ENCODE measurements at regions not wholly inside any gene's neighbourhood (a gene's known extent, or its start where the extent isn't known, plus 50 kb on each side); places are given as distances from the start of the nearest gene placed in this dataset.

DNA sequence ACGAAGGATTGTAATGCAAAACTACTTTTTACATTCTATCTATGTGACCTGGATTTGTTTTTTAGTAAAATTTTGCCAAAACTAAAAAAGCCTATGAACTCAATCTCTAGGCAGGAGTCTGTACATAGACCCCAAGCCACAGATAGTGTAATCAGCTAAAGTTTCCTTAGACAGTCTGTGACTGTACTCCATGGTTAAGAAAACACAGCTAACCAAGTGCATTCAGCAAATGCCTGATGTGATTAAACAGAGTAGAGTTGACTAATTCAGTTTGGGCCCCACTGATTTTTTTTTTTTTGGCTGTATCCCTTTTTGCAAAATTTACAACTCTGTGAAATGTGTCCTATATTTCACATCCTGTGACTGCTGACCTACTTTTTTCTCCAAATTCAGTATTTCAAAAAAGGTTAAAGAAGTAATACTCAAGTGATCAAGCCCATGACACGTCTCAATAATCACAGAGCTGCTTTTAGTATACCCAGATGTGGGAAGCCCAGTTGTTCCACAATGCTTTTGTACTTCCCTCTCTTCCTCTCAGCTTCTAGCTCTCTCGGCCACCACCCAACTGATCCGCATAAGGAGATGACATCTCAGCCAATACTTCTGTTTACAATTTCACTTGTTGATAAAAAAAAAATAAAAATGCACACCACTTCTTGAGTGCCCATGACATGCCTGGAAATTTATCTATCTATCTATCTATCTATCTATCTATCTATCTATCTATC is 108.8 kb upstream of the TBX18 start:
- Histone ChIP-seq H3K9me3 (no peaks in the 10 kb centered on the region), H3K4me3 (no peak overlapping the region), H3K27me3 (no peaks in the 10 kb centered on the region), H3K27ac (no peak overlapping the region), H3K36me3 (no peaks in the 10 kb centered on the region), H3K4me1 (no peaks in the 10 kb centered on the region)
- no peak for TF ChIP-seq CTCF (IDR thresholded peaks at IDR 0.05)
- no peak for FAIRE-seq
- no peak for ATAC-seq
- intact Hi-C loops (cut with DNase I): no loop called here
- WGBS, 2 donors: 70 to 75% methylated on average over 4 of the region's 4 CpGs
- no peak for DNase-seq

GRCh38 chr6:84871925-84872324 is 107.5 kb upstream of the TBX18 start:
- TF ChIP-seq CTCF (IDR thresholded peaks at IDR 0.05): no peak
- Histone ChIP-seq H3K27ac (no peak overlapping the region), H3K4me3 (no peak overlapping the region), H3K4me1 (no peaks in the 10 kb centered on the region), H3K9me3 (no peaks in the 10 kb centered on the region), H3K27me3 (no peaks in the 10 kb centered on the region), H3K36me3 (no peaks in the 10 kb centered on the region)
- DNase-seq (no peak), ATAC-seq (no peak), FAIRE-seq (no peak)
- intact Hi-C loops (cut with DNase I): no loop called here
- WGBS, 2 donors: 53 to 63% methylated on average over 4 of the region's 4 CpGs

DNA sequence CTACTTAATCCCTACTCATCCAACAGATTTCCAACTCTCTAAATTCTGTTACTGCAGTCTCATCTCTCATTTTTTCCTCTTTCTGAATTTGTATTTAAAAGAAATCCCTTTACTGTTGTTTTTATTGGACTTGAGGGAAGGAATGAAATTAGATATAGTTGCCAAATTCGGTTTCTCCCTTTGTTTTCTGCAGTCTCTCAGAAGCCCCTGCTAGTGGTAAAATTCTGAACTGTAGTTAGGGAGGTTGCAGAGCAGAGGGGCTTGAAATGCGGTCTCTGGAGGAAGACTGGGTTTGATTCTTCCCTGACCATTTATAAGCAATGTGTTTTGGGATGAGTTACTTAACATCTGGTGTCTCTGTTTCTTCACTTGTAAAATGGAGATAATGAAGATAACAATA is 106.3 kb upstream of the TBX18 start:
- no peak for TF ChIP-seq CTCF (IDR thresholded peaks at IDR 0.05)
- H3K36me3 ChIP-seq: no peaks in the 10 kb centered on the region
- DNase-seq (no peak), FAIRE-seq (no peak), ATAC-seq (no peak)
- no peak overlapping the region for H3K4me3 ChIP-seq
- peaks cover 0 to 3% (median 0%) of the 10 kb centered on the region in 3 donors for H3K4me1 ChIP-seq
- intact Hi-C loops (cut with DNase I): no loop called here
- WGBS, 2 donors: 53 to 58% methylated on average over 2 of the region's 2 CpGs
- no peaks in the 10 kb centered on the region for H3K27me3 ChIP-seq
- H3K9me3 ChIP-seq: no peaks in the 10 kb centered on the region
- no peak overlapping the region for H3K27ac ChIP-seq

GRCh38 chr6:84868149-84868548 is 103.8 kb upstream of the TBX18 start:
- H3K4me3 ChIP-seq: no peak overlapping the region
- no peak overlapping the region for H3K27ac ChIP-seq
- DNase-seq (no peak), FAIRE-seq (no peak), ATAC-seq (no peak)
- intact Hi-C loops (cut with DNase I): no loop called here
- no peaks in the 10 kb centered on the region for H3K36me3 ChIP-seq
- H3K9me3 ChIP-seq: no peaks in the 10 kb centered on the region
- no peaks in the 10 kb centered on the region for H3K27me3 ChIP-seq
- H3K4me1 ChIP-seq: peaks cover 0 to 3% (median 0%) of the 10 kb centered on the region in 3 donors
- no peak for TF ChIP-seq CTCF (IDR thresholded peaks at IDR 0.05)

GRCh38 chr6:84867521-84867920 is 103.1 kb upstream of the TBX18 start:
- Histone ChIP-seq H3K27ac (no peak overlapping the region), H3K36me3 (no peaks in the 10 kb centered on the region), H3K4me3 (no peak overlapping the region), H3K4me1 (peaks cover 0 to 3% (median 0%) of the 10 kb centered on the region in 3 donors), H3K9me3 (no peaks in the 10 kb centered on the region), H3K27me3 (no peaks in the 10 kb centered on the region)
- FAIRE-seq (no peak), DNase-seq (no peak), ATAC-seq (no peak)
- no peak for TF ChIP-seq CTCF (IDR thresholded peaks at IDR 0.05)
- 39 to 45% methylated on average over 2 of the region's 2 CpGs for WGBS, 2 donors
- intact Hi-C loops (cut with DNase I): no loop called here
